ENCODE measurements at regions not wholly inside any gene's neighbourhood (a gene's known extent, or its start where the extent isn't known, plus 50 kb on each side); places are given as distances from the start of the nearest gene placed in this dataset.

GRCh38 chr20:11044561-11044960, 370.8 kb upstream of the JAG1 start:
- Mint-ChIP-seq H3K4me1 (no peaks in the 10 kb centered on the region), H3K9me3 (no peaks in the 10 kb centered on the region), H3K4me3 (no peak overlapping the region), H3K27ac (no peak overlapping the region), H3K36me3 (ENCODE audit: low read depth) (no peaks in the 10 kb centered on the region), H3K27me3 (no peaks in the 10 kb centered on the region)
- no peak for TF ChIP-seq CTCF (IDR thresholded peaks at IDR 0.05)
- ATAC-seq (ENCODE audit: low read depth) (no peak), DNase-seq (no peak)
- ChIA-PET CTCF (no interaction called here), POLR2A (no interaction called here)
- intact Hi-C loops (cut with micrococcal nuclease), result no loop called here

GRCh38 chr20:11045412-11046175, 371.8 kb upstream of the JAG1 start:
- Mint-ChIP-seq H3K36me3 (ENCODE audit: low read depth) (no peaks in the 10 kb centered on the region), H3K27ac (no peak overlapping the region), H3K27me3 (no peaks in the 10 kb centered on the region), H3K4me1 (no peaks in the 10 kb centered on the region), H3K9me3 (peaks cover 4% of the 10 kb centered on the region), H3K4me3 (no peak overlapping the region)
- CTCF ChIA-PET, result no interaction called here
- DNase-seq (no peak), ATAC-seq (ENCODE audit: low read depth) (no peak)
- intact Hi-C loops (cut with micrococcal nuclease), result no loop called here
- POLR2A ChIA-PET, result no interaction called here
- no peak for TF ChIP-seq CTCF (IDR thresholded peaks at IDR 0.05)

- TF ChIP-seq CTCF (IDR thresholded peaks at IDR 0.05), result no peak
- no peak for ATAC-seq (ENCODE audit: low read depth)
- Mint-ChIP-seq H3K9me3 (peaks cover 4% of the 10 kb centered on the region), H3K4me3 (no peak overlapping the region), H3K4me1 (no peaks in the 10 kb centered on the region), H3K27ac (no peak overlapping the region), H3K36me3 (ENCODE audit: low read depth) (no peaks in the 10 kb centered on the region), H3K27me3 (no peaks in the 10 kb centered on the region)
- intact Hi-C loops (cut with micrococcal nuclease), result no loop called here
- CTCF ChIA-PET, result no interaction called here
- POLR2A ChIA-PET, result no interaction called here
- no peak for DNase-seq
Measured at GRCh38 chr20:11047559-11047958, 373.8 kb upstream of the JAG1 start.

DNA sequence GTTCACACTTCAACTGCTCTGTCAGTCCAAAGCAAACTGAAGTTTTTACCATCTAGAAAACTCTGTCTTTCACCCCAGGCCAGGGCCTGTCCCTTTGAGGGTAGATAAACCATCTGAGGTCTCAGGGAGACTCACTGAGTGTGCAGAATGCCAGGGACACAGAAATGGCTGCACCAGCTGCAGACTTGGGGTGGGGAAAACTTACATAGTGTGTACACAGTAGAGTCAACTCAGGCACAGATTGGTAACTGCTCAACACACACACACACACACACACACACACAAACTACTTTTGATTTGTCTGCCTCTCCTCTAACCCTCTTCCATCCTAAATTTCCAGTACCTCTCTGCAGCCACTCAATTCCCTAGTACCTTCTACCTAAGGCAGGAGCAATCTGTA, 374.9 kb upstream of the JAG1 start:
- Mint-ChIP-seq H3K27ac (no peak overlapping the region), H3K27me3 (no peaks in the 10 kb centered on the region), H3K9me3 (peaks cover 4% of the 10 kb centered on the region), H3K4me3 (no peak overlapping the region), H3K36me3 (ENCODE audit: low read depth) (no peaks in the 10 kb centered on the region), H3K4me1 (no peaks in the 10 kb centered on the region)
- ChIA-PET POLR2A (no interaction called here), CTCF (no interaction called here)
- DNase-seq, result no peak
- intact Hi-C loops (cut with micrococcal nuclease), result no loop called here
- no peak for TF ChIP-seq CTCF (IDR thresholded peaks at IDR 0.05)
- no peak for ATAC-seq (ENCODE audit: low read depth)

- no peak for TF ChIP-seq CTCF (IDR thresholded peaks at IDR 0.05)
- ChIA-PET CTCF (no interaction called here), POLR2A (no interaction called here)
- Mint-ChIP-seq H3K27ac (no peak overlapping the region), H3K9me3 (peaks cover 4% of the 10 kb centered on the region), H3K4me3 (no peak overlapping the region), H3K4me1 (no peaks in the 10 kb centered on the region), H3K36me3 (ENCODE audit: low read depth) (no peaks in the 10 kb centered on the region), H3K27me3 (no peaks in the 10 kb centered on the region)
- intact Hi-C loops (cut with micrococcal nuclease), result no loop called here
- ATAC-seq (ENCODE audit: low read depth) (no peak), DNase-seq (no peak)
Measured at GRCh38 chr20:11050350-11050749, 376.6 kb upstream of the JAG1 start.

All from activated B cell treated with CpG ODN at 0.5 μM for 24 hours (primary cell).